Activated gamma-delta T cell treated with Interleukin-2 at 50 U/mL for 16 hours (primary cell): ENCODE measurements at regions not wholly inside any gene's neighbourhood (a gene's known extent, or its start where the extent isn't known, plus 50 kb on each side); places are given as distances from the start of the nearest gene placed in this dataset.

ENCODE experiments used
- DNase-seq: peaks from one replicate; pipeline ENCODE4 v3.0.0-alpha.2; 2020

DNA sequence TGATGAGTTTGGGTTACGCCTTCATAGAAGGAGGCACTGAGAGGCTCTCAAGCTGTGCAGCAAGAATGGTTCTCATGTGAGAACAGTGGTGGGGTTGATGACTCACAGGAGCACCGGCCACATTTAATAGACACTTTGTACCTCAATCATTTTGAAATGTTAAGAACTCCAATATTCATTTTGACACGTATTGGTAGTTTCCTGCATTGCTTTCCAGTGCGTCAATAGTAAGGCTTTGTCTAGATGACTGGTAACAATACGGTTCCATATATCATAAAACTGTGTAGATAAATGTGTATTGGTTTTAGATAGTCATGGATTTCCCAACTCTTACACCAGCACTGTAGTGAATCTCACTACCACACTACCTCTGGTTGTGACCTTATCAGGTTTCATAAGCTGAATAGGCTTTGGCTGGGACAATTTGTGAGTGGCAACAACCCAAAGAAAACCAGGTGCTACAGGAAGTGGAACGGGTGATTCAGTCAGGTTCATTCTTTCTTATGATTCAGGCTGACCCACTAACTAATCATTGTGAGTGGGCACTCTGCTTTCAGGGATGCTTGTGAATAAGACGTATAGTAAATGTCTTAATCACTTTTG lies 362.6 kb downstream of the KLF5 start:
- DNase-seq, result no peak

DNA sequence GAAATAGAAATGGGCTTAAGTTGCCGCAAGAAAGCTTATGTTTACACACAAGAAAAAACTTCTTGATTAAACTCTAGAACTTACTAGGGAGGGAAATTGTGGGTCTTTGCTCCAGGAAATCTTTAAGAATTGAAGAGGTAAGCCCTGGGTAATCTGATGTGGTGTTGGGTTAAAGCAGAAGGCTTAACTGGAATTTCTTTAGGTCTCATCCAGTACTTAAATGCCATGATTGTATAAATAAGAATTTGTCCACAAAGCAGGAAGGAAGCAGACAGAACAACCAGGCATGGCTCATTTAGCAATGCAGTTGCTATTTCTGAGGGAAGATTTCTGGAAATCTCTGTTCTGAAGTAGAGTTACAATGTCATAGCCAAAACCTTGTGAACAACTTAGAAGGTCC lies 360.4 kb downstream of the KLF5 start:
- DNase-seq, result no peak

DNA sequence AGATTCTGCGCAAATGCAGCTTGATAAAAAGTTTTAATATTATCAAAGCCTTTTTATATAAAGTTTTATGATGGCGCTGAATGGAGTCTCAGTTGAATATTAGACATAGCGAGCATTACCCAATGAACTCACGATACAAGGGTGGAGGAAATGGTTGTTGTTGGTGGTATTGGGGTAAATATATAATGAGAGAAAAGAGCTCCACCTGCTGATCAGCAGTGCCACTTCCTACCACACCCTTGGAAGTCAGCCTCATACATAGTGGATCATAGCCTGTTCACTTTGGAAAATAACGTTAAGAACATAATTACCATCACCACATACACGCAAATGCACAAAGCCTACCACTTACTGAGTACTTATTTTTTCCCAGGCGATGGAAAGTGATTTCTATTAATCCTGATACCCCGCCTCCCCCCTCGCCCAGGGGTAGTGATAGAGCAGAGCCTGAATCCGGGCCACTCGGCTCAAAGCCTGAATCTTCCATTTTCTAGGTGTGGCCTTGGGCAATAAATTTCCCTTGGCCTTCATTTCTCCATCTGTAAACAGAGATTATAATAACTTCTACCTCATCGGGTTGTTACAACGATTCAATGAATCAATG lies 358.3 kb downstream of the KLF5 start:
- DNase-seq, result no peak

DNA sequence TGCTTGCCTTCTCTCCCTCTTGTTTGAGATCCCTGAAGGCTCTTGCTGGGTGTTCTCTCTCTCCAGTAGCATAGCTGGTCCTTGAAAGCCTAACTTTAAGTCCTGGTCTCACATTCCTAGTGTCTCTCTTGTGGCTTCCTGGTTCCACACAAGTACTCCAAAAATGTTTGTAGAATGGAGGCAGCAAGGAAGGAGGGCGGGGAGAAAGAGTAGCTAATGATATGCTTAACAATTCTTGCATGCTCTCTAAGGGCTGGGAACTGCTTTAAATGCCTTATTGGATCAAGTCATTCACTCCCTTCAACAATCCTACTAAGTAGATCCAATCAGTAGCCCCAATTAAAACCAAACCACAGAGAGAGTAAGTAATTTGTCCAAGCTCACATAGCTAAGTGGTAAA lies 357.3 kb downstream of the KLF5 start:
- DNase-seq, result no peak

DNA sequence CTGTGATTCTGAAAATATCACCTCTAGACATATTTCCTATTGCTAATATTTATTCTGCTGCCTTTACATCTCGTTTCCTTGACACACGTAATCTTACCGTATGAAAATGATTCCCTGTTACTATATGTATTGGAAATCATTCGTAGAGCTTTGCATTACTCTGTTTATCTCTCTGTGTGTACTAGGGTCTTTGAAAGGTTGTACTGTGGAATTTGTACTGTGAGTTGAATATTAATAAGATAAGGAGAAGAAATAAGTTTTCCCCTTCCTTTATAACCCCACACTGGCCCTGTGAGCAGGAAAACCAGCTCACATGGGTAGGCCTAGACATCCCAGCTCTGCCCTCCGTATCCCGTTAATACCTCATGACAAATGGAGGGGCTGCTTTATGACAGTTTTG lies 354.9 kb downstream of the KLF5 start:
- DNase-seq, result no peak

DNA sequence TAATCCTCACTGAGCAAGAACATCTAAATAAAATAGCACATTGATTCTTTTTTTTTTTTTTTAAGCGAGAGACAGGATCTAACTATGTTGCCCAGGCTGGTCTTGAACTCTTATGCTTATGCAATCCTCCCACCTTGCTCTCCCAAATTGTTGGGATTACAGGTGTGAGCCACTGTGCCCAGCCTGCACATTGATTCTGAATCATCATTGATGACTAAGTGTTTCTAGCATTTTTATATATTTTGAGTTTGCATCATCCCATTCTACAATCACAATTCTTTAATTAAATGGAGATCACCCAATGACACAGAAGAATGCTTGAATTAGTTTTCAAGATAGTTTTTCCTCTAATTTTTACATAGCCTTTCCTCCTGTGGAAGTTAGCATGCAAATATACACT lies 354.1 kb downstream of the KLF5 start:
- no peak for DNase-seq

DNA sequence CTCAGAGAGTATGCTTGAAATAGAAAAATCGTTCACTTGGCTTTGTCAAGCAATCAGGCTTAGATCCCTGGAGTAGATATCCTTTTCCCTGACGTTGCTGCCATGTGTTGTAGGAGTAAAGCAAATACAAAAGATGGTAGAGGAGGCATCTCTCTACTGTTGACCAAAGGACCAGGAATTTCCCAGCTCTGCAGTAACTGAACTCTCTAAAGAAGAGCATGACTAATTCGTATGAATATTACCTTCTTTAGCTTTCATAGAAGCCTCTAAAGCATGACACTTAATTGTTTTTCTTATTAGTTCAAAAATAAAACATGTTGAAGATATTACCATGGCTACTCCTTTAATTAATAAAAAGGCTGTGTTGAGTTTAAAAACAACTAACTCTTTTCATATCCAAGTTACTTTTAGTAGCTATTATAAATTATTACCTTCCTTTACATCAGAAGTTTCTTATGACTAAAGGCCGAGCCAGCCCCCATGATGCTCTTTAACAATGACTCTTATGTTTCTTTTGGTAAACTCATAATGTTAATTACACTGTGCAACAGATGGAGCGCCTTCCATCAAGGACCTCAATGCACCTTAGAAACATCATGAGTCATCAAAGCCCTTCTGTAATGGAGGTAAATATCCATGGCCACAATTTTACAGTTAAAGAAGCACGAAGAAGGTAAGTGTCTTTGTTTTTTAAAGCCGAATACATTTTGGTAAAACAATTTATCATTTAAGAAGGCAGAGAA lies 352.4 kb downstream of the KLF5 start:
- no peak for DNase-seq

DNA sequence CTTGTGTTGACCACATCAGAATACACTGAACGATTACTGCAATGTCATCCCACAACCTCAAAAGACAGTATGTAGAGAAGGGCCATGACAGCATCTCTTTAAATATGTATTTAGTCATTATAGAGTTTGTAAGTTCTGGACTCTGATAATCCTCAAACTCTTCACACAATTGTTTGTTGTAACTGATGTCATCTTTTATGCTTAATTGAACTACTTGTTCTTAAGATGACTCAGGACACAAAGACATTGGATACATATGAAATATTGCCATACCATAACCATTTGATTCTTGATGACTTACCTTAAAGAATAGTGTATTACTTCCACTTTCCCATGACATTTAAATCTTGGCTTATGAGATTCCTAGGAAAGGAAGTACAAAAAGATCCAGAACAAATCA lies 347.6 kb downstream of the KLF5 start:
- DNase-seq, result no peak

DNA sequence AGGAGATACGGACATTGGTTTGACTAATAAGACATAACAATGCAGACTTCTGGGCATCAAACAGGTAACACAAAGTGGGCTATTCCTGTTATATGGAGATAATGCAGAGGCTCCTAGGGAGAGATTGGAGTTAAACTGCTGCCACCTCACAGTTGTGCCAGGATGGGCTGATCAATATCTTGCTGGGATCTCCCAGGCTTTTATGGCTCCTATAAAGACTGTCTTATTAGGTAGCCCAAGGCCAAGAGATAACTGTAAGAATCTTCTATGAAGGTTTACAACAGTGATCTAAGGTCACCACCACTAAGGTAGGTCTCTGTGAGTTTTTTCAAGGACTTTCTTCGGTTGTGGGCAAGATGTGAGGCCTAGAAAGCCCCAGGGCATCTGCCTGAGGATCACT lies 345.8 kb downstream of the KLF5 start:
- DNase-seq, result no peak

DNA sequence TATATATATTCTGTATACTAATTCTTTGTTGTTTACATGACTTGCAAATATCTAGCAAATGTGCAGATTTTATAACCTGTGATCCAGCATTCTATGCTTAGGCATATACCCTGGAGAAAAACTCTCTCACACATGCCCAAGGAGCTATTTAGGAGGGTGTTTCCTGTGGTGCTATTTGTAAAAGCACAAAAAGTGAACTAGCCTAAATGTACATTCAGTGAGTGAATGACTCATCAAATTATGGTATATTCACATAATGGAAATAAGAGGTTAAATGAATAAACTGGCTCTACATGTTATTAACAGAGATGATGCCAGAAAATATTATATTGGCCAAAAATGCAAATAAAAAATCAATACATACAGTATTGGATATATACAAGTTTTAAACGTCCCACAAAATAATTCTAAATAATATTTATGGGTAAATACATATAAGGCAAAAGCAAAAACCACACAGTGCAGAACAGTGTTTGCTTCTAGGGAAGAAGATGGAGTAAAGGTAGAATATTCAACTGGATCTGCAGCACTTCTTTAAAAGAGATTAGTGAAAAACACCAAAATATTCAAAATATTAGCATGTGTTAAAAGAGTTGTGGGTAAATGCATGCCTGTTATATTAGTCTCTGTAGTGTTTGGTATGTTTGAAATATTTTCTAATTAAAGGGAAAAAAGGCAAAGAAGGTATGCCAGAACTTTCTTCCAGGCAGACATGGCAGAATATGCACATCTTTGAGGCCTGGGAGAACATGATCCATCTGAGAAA lies 344.7 kb downstream of the KLF5 start:
- no peak for DNase-seq

DNA sequence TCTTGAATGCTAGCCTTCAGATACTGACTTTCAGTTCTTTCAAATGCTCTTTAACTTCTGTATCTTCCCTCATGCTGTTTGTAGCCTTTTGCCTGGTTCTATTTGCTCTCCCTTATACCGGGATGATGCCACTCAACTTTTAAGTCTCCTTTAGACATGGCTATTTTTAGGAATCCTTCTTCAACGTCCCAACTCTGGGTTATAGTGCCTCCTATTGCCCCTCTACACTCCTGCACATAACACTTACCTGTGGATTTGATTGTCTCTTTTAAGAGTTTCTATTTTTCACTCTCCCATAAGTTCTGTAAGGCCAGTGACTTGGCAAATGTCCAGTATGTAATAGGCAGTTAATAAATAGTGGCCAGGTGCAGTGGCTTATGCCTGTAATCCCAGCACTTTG lies 343.0 kb downstream of the KLF5 start:
- DNase-seq, result no peak

DNA sequence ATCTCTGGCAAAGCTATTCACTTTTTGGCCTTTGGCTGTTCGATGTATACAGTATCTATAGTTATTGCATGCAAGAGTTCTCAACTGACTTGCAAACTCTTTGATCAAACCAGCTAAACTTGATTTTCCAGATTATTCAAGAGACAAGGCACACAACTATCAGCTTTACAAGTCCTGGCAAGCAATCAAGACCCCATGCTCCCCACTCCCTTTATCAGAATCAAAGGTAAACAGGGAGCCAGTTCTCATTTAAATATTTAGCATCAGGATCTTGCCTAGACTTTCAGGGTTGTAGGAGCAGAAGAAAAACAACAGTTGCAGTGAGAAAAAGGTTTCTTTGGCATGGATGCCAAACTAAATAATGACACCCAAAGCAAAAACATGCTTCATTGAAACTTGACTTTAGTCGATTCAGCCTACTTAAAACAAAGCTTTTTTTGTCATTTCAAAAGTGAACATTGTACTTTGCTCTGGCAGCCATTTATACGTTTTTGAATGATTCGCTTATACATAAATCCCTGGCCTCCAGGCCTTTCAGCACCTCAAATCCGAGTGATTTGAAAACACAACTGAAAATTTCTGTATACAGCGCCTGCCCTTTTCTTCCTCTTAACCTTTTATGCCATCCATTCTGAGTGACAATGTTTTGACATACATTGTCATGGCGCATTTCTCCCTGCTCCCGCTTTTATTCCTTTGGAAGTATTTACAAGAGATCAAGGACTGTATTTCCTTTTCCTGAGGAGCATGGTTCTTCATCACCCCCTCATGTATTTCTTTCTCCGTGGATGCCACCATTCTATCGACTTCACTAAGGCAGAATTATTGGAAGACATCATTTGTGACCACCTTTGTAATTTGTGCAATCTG lies 340.8 kb downstream of the KLF5 start:
- DNase-seq, result no peak

DNA sequence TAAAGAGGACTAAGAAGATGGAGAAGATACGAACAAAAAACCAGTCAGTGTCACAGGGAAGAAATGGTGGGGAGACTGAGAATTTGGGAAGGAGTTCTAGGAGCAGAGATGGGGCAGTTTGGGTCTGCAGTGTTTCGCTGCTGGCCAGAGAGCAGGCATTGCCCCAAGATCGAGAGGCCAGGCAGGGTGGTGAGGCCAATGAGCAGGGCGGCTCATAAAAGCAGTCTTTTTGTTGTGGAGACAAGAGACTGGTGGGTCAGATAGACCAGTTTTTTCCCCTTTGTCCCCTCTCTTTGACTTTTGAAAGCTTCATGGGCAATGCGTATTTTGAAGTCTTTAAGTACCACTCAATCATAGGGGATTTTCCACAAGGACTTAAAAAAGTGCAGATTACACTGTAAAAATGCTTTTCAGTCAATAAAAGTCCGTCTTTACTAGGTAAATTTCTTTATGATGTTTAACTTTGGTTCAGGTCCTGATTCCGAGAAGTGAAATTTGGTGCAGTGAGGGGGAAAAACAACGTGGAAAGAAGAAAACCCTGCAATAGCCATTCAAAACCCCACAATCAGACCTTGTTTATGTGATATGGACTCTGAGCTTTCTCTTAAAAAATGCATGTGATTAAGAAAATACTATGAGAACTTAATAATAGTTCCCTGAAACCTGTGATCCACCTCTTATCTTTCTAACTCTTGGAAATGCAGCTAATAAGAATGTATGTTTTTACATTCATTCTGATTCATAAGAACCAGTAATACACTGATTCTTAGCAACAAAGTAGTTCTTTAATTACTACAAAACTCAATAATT lies 338.9 kb downstream of the KLF5 start:
- DNase-seq, result no peak

DNA sequence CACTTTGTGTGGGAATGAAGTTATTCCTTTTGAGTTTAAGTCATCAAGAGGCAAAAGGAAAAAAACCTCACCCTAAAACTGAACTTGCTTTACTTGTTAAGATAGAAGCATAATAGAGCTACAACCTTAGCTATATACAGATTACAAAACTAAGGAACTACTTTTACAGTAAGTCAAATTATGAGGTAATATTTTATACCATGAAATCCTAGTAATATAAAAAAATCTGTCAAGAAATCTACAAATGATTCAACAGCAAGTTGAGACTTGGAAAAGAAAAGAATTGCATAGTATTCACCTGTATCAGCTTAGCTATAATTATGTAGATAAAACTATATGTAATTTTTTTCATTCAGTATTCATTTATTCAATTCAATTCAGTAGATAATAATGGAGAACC lies 335.3 kb downstream of the KLF5 start:
- DNase-seq, result no peak

DNA sequence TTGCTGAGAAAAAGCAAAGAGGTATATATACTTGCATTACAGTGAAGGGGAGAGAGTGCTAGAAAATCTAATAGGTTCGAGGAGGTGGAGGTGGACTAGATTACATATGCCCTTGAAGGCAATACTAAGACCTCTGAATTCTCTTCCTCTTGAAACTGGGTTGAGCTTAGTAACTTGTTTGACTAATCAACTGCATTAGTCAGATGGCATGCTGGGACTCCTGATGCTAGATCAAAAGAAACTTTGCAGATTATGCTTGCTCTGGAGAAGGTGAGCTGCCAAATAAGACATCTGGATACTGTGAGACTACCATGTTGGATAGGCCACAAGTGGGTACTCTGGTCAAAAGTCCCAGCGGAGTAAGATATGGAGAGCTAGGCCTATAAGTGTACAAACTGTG lies 331.3 kb downstream of the KLF5 start:
- no peak for DNase-seq

DNA sequence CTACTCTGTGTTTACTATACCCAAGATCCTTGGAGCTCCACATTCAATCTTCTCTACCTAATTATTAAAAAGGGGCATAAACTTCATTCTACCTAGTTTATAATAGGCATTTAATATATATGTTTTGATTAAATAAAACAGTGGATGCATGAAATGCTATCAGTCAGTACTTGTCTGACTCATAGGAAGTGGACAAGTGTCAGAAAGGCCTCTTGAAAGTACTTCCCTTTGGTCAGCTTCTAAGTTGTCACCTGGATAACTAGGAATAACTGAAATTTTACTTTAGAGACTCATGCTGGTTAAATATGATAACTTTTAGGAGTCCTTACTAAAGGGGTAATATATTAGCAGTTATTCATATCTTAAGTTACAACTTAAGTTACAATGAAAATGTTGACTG lies 329.8 kb downstream of the KLF5 start:
- DNase-seq, result no peak

DNA sequence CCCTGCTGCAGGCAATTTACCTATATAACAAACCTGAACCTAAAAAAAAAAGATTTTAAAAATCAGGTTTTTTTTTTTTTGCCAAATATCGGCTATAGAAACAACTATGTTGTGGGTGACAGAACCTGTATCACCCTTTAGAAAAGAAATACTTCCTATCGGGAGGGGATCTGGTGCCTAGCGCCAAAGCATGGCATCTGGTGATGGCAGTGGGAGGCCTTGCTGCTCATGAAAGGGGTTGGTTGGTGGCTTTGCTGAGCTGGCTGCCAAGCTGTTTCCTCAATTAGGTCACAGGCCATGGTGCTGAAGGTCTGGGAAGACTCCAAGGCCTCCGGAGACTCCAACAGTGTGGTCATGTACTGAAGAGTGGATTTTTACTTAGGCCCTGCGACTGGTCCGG lies 328.5 kb downstream of the KLF5 start:
- no peak for DNase-seq

DNA sequence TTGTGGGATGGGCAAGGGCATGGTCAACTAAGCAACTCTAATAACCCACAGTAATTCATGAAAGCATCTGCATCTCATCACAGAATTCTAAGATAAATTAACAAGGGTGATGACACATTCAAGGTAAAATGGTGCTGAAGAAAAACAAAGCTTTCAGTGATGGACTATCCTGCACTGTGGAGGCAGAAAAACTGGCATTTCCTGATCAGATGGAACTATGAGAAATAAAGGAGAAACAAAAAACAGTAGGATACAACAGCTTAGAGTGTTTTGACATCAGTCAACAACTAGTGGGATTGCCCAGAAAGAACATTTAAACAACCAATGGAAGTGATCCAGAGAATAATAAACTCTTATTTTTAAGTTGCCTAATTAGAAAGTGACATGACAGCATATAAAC lies 327.0 kb downstream of the KLF5 start:
- DNase-seq, result no peak

DNA sequence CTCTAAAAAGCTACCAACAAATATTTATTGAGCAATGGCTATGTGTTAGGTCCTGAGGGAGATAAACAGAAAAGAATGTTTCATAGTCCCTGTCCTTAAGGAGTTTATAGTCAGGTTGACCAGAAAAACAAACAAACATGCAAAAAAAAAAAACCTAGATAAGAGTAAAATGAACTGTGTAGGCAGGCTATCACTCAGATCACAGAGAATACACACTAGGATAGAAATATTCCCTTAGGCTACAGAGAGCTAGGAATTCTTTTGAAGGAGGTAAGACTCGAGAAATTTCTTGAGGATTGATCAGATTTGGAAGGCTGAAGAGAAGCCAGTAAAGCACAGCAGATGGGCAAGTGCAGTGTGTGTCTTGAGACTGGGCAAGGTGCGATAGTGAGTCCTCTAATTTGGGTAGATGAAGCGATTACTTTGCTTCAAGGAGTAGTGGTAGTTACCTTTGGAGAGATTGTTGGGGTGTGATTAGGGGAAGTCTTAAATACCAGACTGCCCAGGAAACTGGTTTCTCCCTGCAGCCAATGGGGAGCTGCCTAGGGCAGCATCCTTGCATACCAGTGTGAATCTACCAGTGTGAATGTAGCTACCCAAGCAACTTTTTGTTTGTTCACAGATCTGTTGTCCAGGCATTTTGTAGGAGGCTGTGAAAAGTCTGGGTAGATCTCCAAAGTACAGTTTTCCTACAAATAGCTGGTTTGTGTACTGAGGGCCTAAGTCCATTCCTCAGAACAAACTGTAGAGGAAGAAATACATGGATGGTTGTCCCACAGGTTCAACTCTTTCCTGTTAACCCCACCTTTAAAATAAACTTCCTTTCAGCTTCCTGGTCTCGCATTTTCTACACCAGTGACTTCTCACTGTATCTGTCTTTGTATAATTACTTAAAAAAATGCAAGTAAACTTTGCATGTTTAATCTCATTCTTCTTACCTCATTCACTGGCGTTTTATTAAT lies 314.1 kb downstream of the KLF5 start:
- DNase-seq, result no peak

DNA sequence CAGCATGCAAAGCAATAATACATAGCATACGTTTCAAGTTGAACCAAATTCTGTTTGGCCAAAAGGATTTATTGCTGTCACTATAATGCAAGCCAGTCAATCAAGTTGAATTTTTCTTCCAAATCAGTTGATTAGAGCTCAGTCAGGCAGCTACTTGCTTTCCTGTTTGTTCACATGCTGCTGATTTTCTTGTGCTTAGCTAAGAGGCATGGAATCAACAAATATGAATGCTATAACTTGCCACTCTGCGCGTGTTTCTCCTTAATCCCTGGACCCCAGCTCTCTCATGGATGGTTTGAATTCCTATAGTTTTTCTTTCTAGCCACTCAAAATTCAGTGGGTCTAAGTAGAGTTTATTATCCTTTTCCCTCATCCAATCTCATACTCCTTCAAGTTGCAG lies 311.3 kb downstream of the KLF5 start:
- DNase-seq, result no peak

DNA sequence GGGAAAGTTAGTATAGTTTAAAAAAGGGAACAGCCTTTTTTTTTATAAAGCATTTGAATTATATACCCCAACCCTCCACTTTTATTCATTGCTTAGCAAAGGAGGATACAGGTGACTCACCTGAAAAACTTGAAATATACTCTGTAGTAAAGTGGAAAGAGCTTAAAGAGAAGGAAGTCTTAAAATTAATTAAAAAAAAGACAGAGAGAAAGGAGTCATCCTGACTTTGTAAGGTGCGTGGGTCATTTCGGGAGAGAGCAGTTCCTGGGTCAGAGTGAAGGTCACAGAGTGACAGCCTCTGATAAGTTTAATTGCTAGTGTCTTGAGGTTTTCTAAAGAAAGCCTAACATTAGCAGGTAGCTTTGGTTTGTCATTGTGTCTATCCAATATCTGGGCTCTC lies 310.3 kb downstream of the KLF5 start:
- no peak for DNase-seq
